Nephron progenitor cell (in vitro differentiated cells): ENCODE measurements at regions not wholly inside any gene's neighbourhood (a gene's known extent, or its start where the extent isn't known, plus 50 kb on each side); places are given as distances from the start of the nearest gene placed in this dataset.

ENCODE experiments used
- DNase-seq: peaks from one replicate; pipeline ENCODE4 v3.0.0; 2021
- H3K27ac Mint-ChIP-seq: 2 replicates; pipeline ENCODE4 v1.8.0; 2021; ENCODE audit warnings: mild to moderate bottlenecking, moderate library complexity, mixed read lengths
- H3K27me3 Mint-ChIP-seq: 2 replicates; pipeline ENCODE4 v1.8.0; 2021; ENCODE audit warnings: mild to moderate bottlenecking, low read depth, mixed read lengths; ENCODE audit not compliant: poor library complexity
- H3K36me3 Mint-ChIP-seq: 2 replicates; pipeline ENCODE4 v1.8.0; 2021; ENCODE audit warnings: low read depth, mixed read lengths
- H3K4me1 Mint-ChIP-seq: 2 replicates; pipeline ENCODE4 v1.8.0; 2021; ENCODE audit warnings: mixed read lengths
- H3K4me3 Mint-ChIP-seq: 2 replicates; pipeline ENCODE4 v1.8.0; 2021; ENCODE audit warnings: mild to moderate bottlenecking, moderate library complexity, mixed read lengths
- H3K9me3 Mint-ChIP-seq: 2 replicates; pipeline ENCODE4 v1.8.0; 2021; ENCODE audit warnings: mild to moderate bottlenecking, moderate library complexity, mixed read lengths
- CTCF ChIP-seq: fragments of 200-600 bp; sonication (generic); IDR thresholded peaks from 2 replicates; pipeline ENCODE4 v1.5.0; 2021; ENCODE audit warnings: antibody characterized with exemption

- H3K4me3 Mint-ChIP-seq: no peak overlapping the region
- no peaks in the 10 kb centered on the region for H3K36me3 Mint-ChIP-seq
- peaks cover 3% of the 10 kb centered on the region for H3K9me3 Mint-ChIP-seq
- H3K27ac Mint-ChIP-seq: peak overlapping the region; percentile 60
- peaks cover 21% of the 10 kb centered on the region for H3K4me1 Mint-ChIP-seq
- TF ChIP-seq CTCF: no peak
- no peaks in the 10 kb centered on the region for H3K27me3 Mint-ChIP-seq
- DNase-seq: peak; percentile 2
Observed at GRCh38 chr7:20267482-20267881, 50.3 kb upstream of the MACC1 start.

GRCh38 chr7:20268824-20269223 lies 51.6 kb upstream of the MACC1 start:
- Mint-ChIP-seq H3K9me3 (peaks cover 3% of the 10 kb centered on the region), H3K4me1 (peaks cover 21% of the 10 kb centered on the region), H3K27ac (no peak overlapping the region)

GRCh38 chr7:20269726-20270125 lies 52.5 kb upstream of the MACC1 start:
- no peak overlapping the region for H3K4me3 Mint-ChIP-seq
- DNase-seq: no peak
- TF ChIP-seq CTCF: no peak
- no peaks in the 10 kb centered on the region for H3K36me3 Mint-ChIP-seq
- H3K9me3 Mint-ChIP-seq: peaks cover 3% of the 10 kb centered on the region
- H3K27ac Mint-ChIP-seq: no peak overlapping the region
- H3K4me1 Mint-ChIP-seq: peaks cover 21% of the 10 kb centered on the region
- H3K27me3 Mint-ChIP-seq: no peaks in the 10 kb centered on the region

More at GRCh38 chr7:20268824-20269223, 51.6 kb upstream of the MACC1 start:
- Mint-ChIP-seq H3K4me3 (no peak overlapping the region), H3K27me3 (no peaks in the 10 kb centered on the region), H3K36me3 (no peaks in the 10 kb centered on the region)
- TF ChIP-seq CTCF: no peak
- no peak for DNase-seq

GRCh38 chr7:20270371-20270770 lies 53.2 kb upstream of the MACC1 start:
- H3K27me3 Mint-ChIP-seq: no peaks in the 10 kb centered on the region
- TF ChIP-seq CTCF: no peak
- H3K4me3 Mint-ChIP-seq: no peak overlapping the region
- no peak for DNase-seq
- H3K36me3 Mint-ChIP-seq: no peaks in the 10 kb centered on the region
- H3K4me1 Mint-ChIP-seq: peaks cover 21% of the 10 kb centered on the region
- H3K9me3 Mint-ChIP-seq: peaks cover 3% of the 10 kb centered on the region
- H3K27ac Mint-ChIP-seq: no peak overlapping the region

- Mint-ChIP-seq H3K4me3 (no peak overlapping the region), H3K36me3 (no peaks in the 10 kb centered on the region), H3K27ac (no peak overlapping the region), H3K4me1 (peaks cover 21% of the 10 kb centered on the region), H3K9me3 (peaks cover 3% of the 10 kb centered on the region), H3K27me3 (no peaks in the 10 kb centered on the region)
- no peak for DNase-seq
- no peak for TF ChIP-seq CTCF
Observed at GRCh38 chr7:20270867-20271266, 53.7 kb upstream of the MACC1 start.

GRCh38 chr7:20275637-20276036 lies 55.1 kb upstream of the ITGB8 start:
- no peaks in the 10 kb centered on the region for H3K36me3 Mint-ChIP-seq
- H3K4me1 Mint-ChIP-seq: no peaks in the 10 kb centered on the region
- H3K9me3 Mint-ChIP-seq: no peaks in the 10 kb centered on the region
- H3K27ac Mint-ChIP-seq: no peak overlapping the region
- no peak for TF ChIP-seq CTCF
- DNase-seq: no peak
- no peak overlapping the region for H3K4me3 Mint-ChIP-seq
- no peaks in the 10 kb centered on the region for H3K27me3 Mint-ChIP-seq
